ENCODE measurements at regions not wholly inside any gene's neighbourhood (a gene's known extent, or its start where the extent isn't known, plus 50 kb on each side); places are given as distances from the start of the nearest gene placed in this dataset.

DNA sequence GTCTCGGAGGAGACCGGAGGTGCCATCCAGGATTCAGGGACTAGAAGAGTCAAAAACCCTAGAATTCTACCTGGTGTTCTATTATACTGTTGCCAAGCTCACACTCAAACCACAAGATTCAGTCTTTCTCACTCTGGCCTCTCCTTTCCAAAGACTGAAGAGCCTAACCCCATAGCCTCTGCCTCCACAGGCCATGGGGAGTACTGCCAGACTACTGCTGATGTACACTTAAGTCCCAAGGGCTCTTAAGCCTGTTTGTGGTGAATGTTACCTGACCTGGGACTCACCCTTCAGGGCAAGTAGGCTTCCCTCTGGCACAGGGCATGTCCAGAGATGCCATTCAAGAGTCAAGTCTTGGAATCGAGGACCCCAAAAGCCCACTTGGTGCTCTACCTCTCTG, 58.9 kb upstream of the IRS4 start:
- no peak for DNase-seq (ENCODE audit: low spot score in 2 of 2)
- no peak overlapping the region for H3K27ac Mint-ChIP-seq
- no peaks in the 10 kb centered on the region for H3K4me1 Mint-ChIP-seq
- no peaks in the 10 kb centered on the region for H3K36me3 Mint-ChIP-seq
- H3K9me3 Mint-ChIP-seq, result peaks cover 14% of the 10 kb centered on the region
- ATAC-seq, result no peak
- no peak overlapping the region for H3K4me3 Mint-ChIP-seq

All from stimulated activated effector memory CD8-positive, alpha-beta T cell treated with anti-CD3 and anti-CD28 coated beads, Interleukin-12 subunit alpha, Interleukin-12 subunit beta, amount 100 ng/mL, for 72 hours (primary cell).